CD14-positive monocyte (primary cell): ENCODE measurements at regions not wholly inside any gene's neighbourhood (a gene's known extent, or its start where the extent isn't known, plus 50 kb on each side); places are given as distances from the start of the nearest gene placed in this dataset.

Source experiments
- DNase-seq, 3 donors: peaks; one replicate each; pipeline ENCODE4 v3.0.0-alpha.2; 2011 to 2022
- H2AFZ ChIP-seq: 2 replicates; pipeline ENCODE4 v1.6.0; 2012; ENCODE audit warnings: mild to moderate bottlenecking, low read depth, low read length, inconsistent platforms; ENCODE audit not compliant: insufficient read depth, poor library complexity, severe bottlenecking
- H3K27ac ChIP-seq, 2 donors: 1 replicate in 1 of 2; 2 replicates in 1 of 2; pipeline ENCODE4 v1.5.1; 2012 to 2013; ENCODE audit warnings: low read length in 2 of 2, control low read depth in 1 of 2, inconsistent platforms in 1 of 2, low read depth in 1 of 2, mild to moderate bottlenecking in 1 of 2
- H3K27me3 ChIP-seq, 2 donors: one replicate each; pipeline versions ENCODE4 v1.6.0 to v1.6.1; 2011 to 2013; ENCODE audit warnings: low read length in 2 of 2; ENCODE audit not compliant: control insufficient read depth in 2 of 2, insufficient read depth in 2 of 2
- H3K36me3 ChIP-seq, 2 donors: replicated peaks in 1 of 2; 1 replicate in 1 of 2; 2 replicates in 1 of 2; pipeline versions ENCODE4 v1.5.1 to v1.6.1; 2012 to 2013; ENCODE audit warnings: low read length in 2 of 2, control low read depth in 1 of 2, inconsistent platforms in 1 of 2, mild to moderate bottlenecking in 1 of 2; ENCODE audit not compliant: insufficient read depth in 2 of 2, control insufficient read depth in 1 of 2
- H3K4me1 ChIP-seq, 2 donors: 1 replicate in 1 of 2; 2 replicates in 1 of 2; pipeline versions ENCODE4 v1.5.1 to v1.6.1; 2012 to 2013; ENCODE audit warnings: low read length in 2 of 2, control low read depth in 1 of 2, inconsistent platforms in 1 of 2, mild to moderate bottlenecking in 1 of 2, moderate library complexity in 1 of 2; ENCODE audit not compliant: insufficient read depth in 2 of 2, control insufficient read depth in 1 of 2
- H3K4me2 ChIP-seq: replicated peaks from 2 replicates; pipeline ENCODE3; 2012; ENCODE audit warnings: low read length, moderate library complexity, mild to moderate bottlenecking; ENCODE audit not compliant: poor library complexity, severe bottlenecking; ENCODE audit errors: extremely low read depth
- H3K4me3 ChIP-seq, 3 experiments: fragments of 200-600 bp in 1 of 3; sonication (generic) in 1 of 3; replicated peaks in 1 of 3; 1 replicate in 2 of 3; 2 replicates in 1 of 3; pipeline ENCODE4 v1.5.1; 2011 to 2013; ENCODE audit warnings: low read length in 3 of 3, mild to moderate bottlenecking in 3 of 3, control low read depth in 2 of 3, low read depth in 2 of 3, inconsistent platforms in 1 of 3, moderate library complexity in 1 of 3
- H3K79me2 ChIP-seq: 2 replicates; pipeline ENCODE4 v1.6.0; 2012; ENCODE audit warnings: mild to moderate bottlenecking, control low read depth, inconsistent platforms, low read length, moderate library complexity; ENCODE audit not compliant: insufficient read depth
- H3K9ac ChIP-seq: 2 replicates; pipeline ENCODE4 v1.6.0; 2017; ENCODE audit warnings: low read length, mild to moderate bottlenecking; ENCODE audit not compliant: insufficient read depth, poor library complexity, severe bottlenecking
- H3K9me3 ChIP-seq, 2 donors: replicated peaks in 1 of 2; 1 replicate in 1 of 2; 2 replicates in 1 of 2; pipeline versions ENCODE4 v1.5.1 to v1.6.1; 2012 to 2013; ENCODE audit warnings: low read length in 2 of 2, control low read depth in 1 of 2; ENCODE audit not compliant: control insufficient read depth in 1 of 2, insufficient read depth in 1 of 2
- H4K20me1 ChIP-seq: 2 replicates; pipeline ENCODE4 v1.6.0; 2012; ENCODE audit warnings: mild to moderate bottlenecking, low read length, control low read depth, moderate library complexity; ENCODE audit not compliant: insufficient read depth
- H3K27ac Mint-ChIP-seq, 7 donors: one replicate each; pipeline ENCODE4 v1.8.0; 2020; ENCODE audit warnings: mild to moderate bottlenecking in 7 of 7, mixed read lengths in 7 of 7, moderate library complexity in 6 of 7, inconsistent platforms in 2 of 7
- H3K27me3 Mint-ChIP-seq, 3 donors: one replicate each; pipeline ENCODE4 v1.8.0; 2021 to 2022; ENCODE audit warnings: low read depth in 3 of 3, mild to moderate bottlenecking in 3 of 3, mixed read lengths in 3 of 3, moderate library complexity in 3 of 3, inconsistent platforms in 1 of 3
- H3K36me3 Mint-ChIP-seq, 2 donors: one replicate each; pipeline ENCODE4 v1.8.0; 2020; ENCODE audit warnings: mixed read lengths in 2 of 2, inconsistent platforms in 1 of 2, mild to moderate bottlenecking in 1 of 2
- H3K4me1 Mint-ChIP-seq: one replicate; pipeline ENCODE4 v1.8.0; 2020; ENCODE audit warnings: mild to moderate bottlenecking, mixed read lengths
- H3K4me3 Mint-ChIP-seq, 2 donors: one replicate each; pipeline ENCODE4 v1.8.0; 2020; ENCODE audit warnings: mild to moderate bottlenecking in 2 of 2, mixed read lengths in 2 of 2, moderate library complexity in 1 of 2
- H3K9me3 Mint-ChIP-seq, 7 donors: one replicate each; pipeline ENCODE4 v1.8.0; 2020 to 2022; ENCODE audit warnings: mixed read lengths in 7 of 7, mild to moderate bottlenecking in 6 of 7, moderate library complexity in 6 of 7, inconsistent platforms in 2 of 7
- WGBS: methylation state at CpG from one replicate; pipeline ENCODE4 v1.1.5; 2013; ENCODE audit warnings: missing lambda C conversion rate; ENCODE audit not compliant: insufficient coverage; 5-methylcytosine and 5-hydroxymethylcytosine counted together
- intact Hi-C, 2 donors: fragments of 100-400 bp; cut with micrococcal nuclease; formaldehyde crosslinking; loops; one replicate each; pipeline versions ENCODE4 v1.15.0 to v1.15.1; 2023
- TF ChIP-seq, protein P1 (sequence below): fragments of 200-600 bp; IDR thresholded peaks from one replicate; pipeline ENCODE4 v1.8.0; 2022; ENCODE audit warnings: antibody characterized with exemption, mild to moderate bottlenecking

DNA sequence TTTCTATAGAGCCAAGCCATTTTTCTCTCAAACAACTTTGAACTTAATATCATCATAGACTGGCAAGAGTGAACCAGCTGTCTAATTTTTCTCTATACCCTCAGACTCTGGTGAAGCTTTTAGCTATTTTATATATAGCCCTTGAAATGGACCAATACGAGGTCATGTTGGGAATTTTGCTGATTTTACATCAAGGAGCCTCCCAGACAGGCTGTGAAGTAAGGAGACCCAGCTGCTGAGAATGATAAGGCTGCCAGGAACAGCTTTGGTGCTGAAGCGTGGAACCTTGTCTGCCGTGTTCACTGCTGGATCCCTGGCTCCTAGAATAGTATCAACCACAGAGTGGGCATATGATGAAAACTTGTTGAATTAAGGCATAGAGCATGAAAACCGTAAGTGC is 326.2 kb upstream of the NAV3 start:
- no peaks in the 10 kb centered on the region for H4K20me1 ChIP-seq
- no peak overlapping the region for H3K27ac Mint-ChIP-seq
- H3K79me2 ChIP-seq: no peaks in the 10 kb centered on the region
- H3K4me3 ChIP-seq: no peak overlapping the region
- H3K4me2 ChIP-seq: no peak overlapping the region
- intact Hi-C loops: no loop called here
- 43% methylated on average over 1 of the region's 4 CpGs for WGBS
- H3K36me3 ChIP-seq: no peaks in the 10 kb centered on the region
- no peaks in the 10 kb centered on the region for H3K4me1 Mint-ChIP-seq
- DNase-seq: no peak
- no peak overlapping the region for H3K9ac ChIP-seq
- TF ChIP-seq, protein P1, sequence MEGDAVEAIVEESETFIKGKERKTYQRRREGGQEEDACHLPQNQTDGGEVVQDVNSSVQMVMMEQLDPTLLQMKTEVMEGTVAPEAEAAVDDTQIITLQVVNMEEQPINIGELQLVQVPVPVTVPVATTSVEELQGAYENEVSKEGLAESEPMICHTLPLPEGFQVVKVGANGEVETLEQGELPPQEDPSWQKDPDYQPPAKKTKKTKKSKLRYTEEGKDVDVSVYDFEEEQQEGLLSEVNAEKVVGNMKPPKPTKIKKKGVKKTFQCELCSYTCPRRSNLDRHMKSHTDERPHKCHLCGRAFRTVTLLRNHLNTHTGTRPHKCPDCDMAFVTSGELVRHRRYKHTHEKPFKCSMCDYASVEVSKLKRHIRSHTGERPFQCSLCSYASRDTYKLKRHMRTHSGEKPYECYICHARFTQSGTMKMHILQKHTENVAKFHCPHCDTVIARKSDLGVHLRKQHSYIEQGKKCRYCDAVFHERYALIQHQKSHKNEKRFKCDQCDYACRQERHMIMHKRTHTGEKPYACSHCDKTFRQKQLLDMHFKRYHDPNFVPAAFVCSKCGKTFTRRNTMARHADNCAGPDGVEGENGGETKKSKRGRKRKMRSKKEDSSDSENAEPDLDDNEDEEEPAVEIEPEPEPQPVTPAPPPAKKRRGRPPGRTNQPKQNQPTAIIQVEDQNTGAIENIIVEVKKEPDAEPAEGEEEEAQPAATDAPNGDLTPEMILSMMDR: no peak
- H3K4me3 Mint-ChIP-seq: no peak overlapping the region
- H3K27me3 Mint-ChIP-seq: no peaks in the 10 kb centered on the region
- no peak overlapping the region for H2AFZ ChIP-seq
- no peaks in the 10 kb centered on the region for H3K4me1 ChIP-seq
- H3K9me3 ChIP-seq: no peaks in the 10 kb centered on the region
- no peaks in the 10 kb centered on the region for H3K27me3 ChIP-seq
- H3K36me3 Mint-ChIP-seq: no peaks in the 10 kb centered on the region
- H3K9me3 Mint-ChIP-seq: peaks cover 0 to 3% (median 1%) of the 10 kb centered on the region in 7 donors
- no peak overlapping the region for H3K27ac ChIP-seq

DNA sequence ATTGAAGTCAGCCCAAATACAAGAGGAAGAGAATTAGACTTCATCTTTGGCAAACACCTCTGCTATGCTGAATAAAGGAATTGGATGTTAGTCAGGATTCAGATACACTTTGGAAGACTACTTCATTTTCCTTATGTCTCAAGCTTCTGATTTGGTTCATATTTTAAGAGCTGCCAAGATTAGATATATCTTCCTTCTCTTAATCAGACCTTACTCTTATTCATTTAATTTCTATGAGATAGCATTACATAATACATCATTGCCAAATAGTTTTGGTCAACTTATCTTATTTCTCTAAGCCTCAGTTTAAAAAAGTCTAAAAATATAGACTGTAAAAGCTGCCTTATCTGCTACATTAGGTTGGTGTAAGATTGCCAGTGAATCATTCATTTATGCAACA is 330.6 kb upstream of the NAV3 start:
- DNase-seq: no peak
- Histone ChIP-seq H3K27me3 (no peaks in the 10 kb centered on the region), H2AFZ (no peak overlapping the region), H3K27ac (no peak overlapping the region), H3K4me3 (no peak overlapping the region), H3K4me1 (no peaks in the 10 kb centered on the region), H3K9me3 (no peaks in the 10 kb centered on the region), H3K9ac (no peak overlapping the region), H3K79me2 (no peaks in the 10 kb centered on the region), H3K36me3 (no peaks in the 10 kb centered on the region), H3K4me2 (no peak overlapping the region), H4K20me1 (no peaks in the 10 kb centered on the region)
- no peaks in the 10 kb centered on the region for H3K36me3 Mint-ChIP-seq
- no peaks in the 10 kb centered on the region for H3K4me1 Mint-ChIP-seq
- intact Hi-C loops: no loop called here
- no peaks in the 10 kb centered on the region for H3K27me3 Mint-ChIP-seq
- TF ChIP-seq, protein P1: no peak
- no peak overlapping the region for H3K27ac Mint-ChIP-seq
- H3K9me3 Mint-ChIP-seq: peaks cover 0 to 3% (median 0%) of the 10 kb centered on the region in 7 donors
- H3K4me3 Mint-ChIP-seq: no peak overlapping the region
